GM12878 (cell line): ENCODE measurements at regions not wholly inside any gene's neighbourhood (a gene's known extent, or its start where the extent isn't known, plus 50 kb on each side); places are given as distances from the start of the nearest gene placed in this dataset.

Source experiments
- ATAC-seq: fragments of 200-7000 bp; cut with Tn5 transposase; 3 replicates; pipeline ENCODE4 v1.9.1; 2020; ENCODE audit warnings: mild to moderate bottlenecking, moderate library complexity
- BruUV-seq: library from RNA; stranded (reverse); fragments of 400-500 nt; replicated peaks from 2 replicates; lab custom pipeline; 2021; lab: Mats Ljungman, UMichigan
- CTCF ChIA-PET: fragments of 300-600 bp; sonication (Branson Sonifier 250); formaldehyde crosslinking; extraction: SDS; loops from one replicate; lab custom pipeline; 2021; ENCODE audit warnings: inconsistent platforms; lab: Yijun Ruan, JAX
- POLR2A ChIA-PET: fragments of 350-600 bp; formaldehyde crosslinking; extraction: SDS; loops from one replicate; lab custom pipeline; 2021; ENCODE audit warnings: inconsistent platforms; lab: Charles Lee
- RAD21 ChIA-PET: fragments of 300-600 bp; sonication (Branson Sonifier 250); formaldehyde crosslinking; loops from one replicate; lab custom pipeline; 2023; ENCODE audit warnings: antibody characterized with exemption; ENCODE audit not compliant: unreplicated experiment; lab: Charles Lee
- SMC1A ChIA-PET: fragments of 300-600 bp; sonication (Branson Sonifier 250); formaldehyde crosslinking; loops from one replicate; lab custom pipeline; 2023; ENCODE audit not compliant: unreplicated experiment, uncharacterized antibody; lab: Charles Lee
- DNase-seq: peaks from one replicate; pipeline ENCODE4 v3.0.0-alpha.2; 2011; ENCODE audit warnings: low read depth, low spot score
- FAIRE-seq: peaks from 3 replicates; lab custom pipeline; 2011; peaks lifted over from hg19 to GRCh38; lab: Jason Lieb, UNC
- H2AFZ ChIP-seq: 2 replicates; pipeline ENCODE4 v1.6.0; 2011; ENCODE audit warnings: low read depth, low read length, control low read depth; ENCODE audit not compliant: control insufficient read depth
- H3K27ac ChIP-seq: 2 replicates; pipeline ENCODE4 v1.5.1; 2011; ENCODE audit warnings: control low read depth; ENCODE audit not compliant: control insufficient read depth, insufficient read depth
- H3K27me3 ChIP-seq, 2 experiments: replicated peaks in 1 of 2; 2 replicates each; pipeline versions ENCODE4 v1.6.0 to v1.6.1; 2011; ENCODE audit warnings: low read length in 1 of 2; ENCODE audit not compliant: control insufficient read depth in 2 of 2, insufficient read depth in 2 of 2
- H3K36me3 ChIP-seq, 2 experiments: 2 replicates each; pipeline ENCODE4 v1.5.1; 2011; ENCODE audit warnings: low read length in 1 of 2; ENCODE audit not compliant: control insufficient read depth in 2 of 2, insufficient read depth in 2 of 2
- H3K4me1 ChIP-seq: 2 replicates; pipeline ENCODE4 v1.6.1; 2011; ENCODE audit warnings: mild to moderate bottlenecking, low read length, moderate library complexity, mixed read lengths; ENCODE audit not compliant: control insufficient read depth, insufficient read depth
- H3K4me2 ChIP-seq: 2 replicates; pipeline ENCODE4 v1.6.0; 2011; ENCODE audit warnings: control low read depth; ENCODE audit not compliant: control insufficient read depth, insufficient read depth
- H3K4me3 ChIP-seq: fragments of 200-600 bp; sonication (generic); 2 replicates; pipeline ENCODE4 v1.5.1; 2016
- H3K79me2 ChIP-seq: 2 replicates; pipeline ENCODE4 v1.6.0; 2011; ENCODE audit warnings: low read length; ENCODE audit not compliant: control insufficient read depth, insufficient read depth
- H3K9ac ChIP-seq: 2 replicates; pipeline ENCODE4 v1.8.0; 2011; ENCODE audit warnings: low read length, control low read depth, mixed read lengths; ENCODE audit not compliant: control insufficient read depth, insufficient read depth
- H3K9me3 ChIP-seq: replicated peaks from 3 replicates; pipeline ENCODE4 v1.5.1; 2011; ENCODE audit warnings: mild to moderate bottlenecking, low read length; ENCODE audit not compliant: control insufficient read depth, insufficient read depth
- H4K20me1 ChIP-seq: 2 replicates; pipeline ENCODE4 v1.6.0; 2011; ENCODE audit not compliant: control insufficient read depth, insufficient read depth
- EED ChIP-seq: sonication (generic); IDR thresholded peaks from 2 replicates; pipeline ENCODE4 v1.6.1; 2016; ENCODE audit warnings: antibody characterized with exemption, low read depth
- HDGF ChIP-seq: fragments of 450-650 bp; IDR thresholded peaks from 2 replicates; pipeline ENCODE4 v1.6.1; 2016; ENCODE audit warnings: antibody characterized with exemption
- MYB ChIP-seq: fragments of 150-350 bp; IDR thresholded peaks from 2 replicates; pipeline ENCODE4 v1.6.1; 2014; ENCODE audit warnings: mild to moderate bottlenecking, low read depth, low read length, borderline replicate concordance
- NR2C2 ChIP-seq: IDR thresholded peaks from 2 replicates; pipeline ENCODE4 v1.6.1; 2011; ENCODE audit warnings: borderline replicate concordance, low read depth; ENCODE audit not compliant: control insufficient read depth, insufficient read length
- POLR2AphosphoS2 ChIP-seq: IDR thresholded peaks from 2 replicates; pipeline ENCODE4 v1.6.1; 2011; ENCODE audit warnings: low read depth, mild to moderate bottlenecking, low read length, improper control_type of control experiment, moderate library complexity
- SIX5 ChIP-seq: IDR thresholded peaks from 2 replicates; pipeline ENCODE4 v1.6.1; 2011; ENCODE audit warnings: mild to moderate bottlenecking, low read depth, low read length, moderate library complexity; ENCODE audit not compliant: severe bottlenecking
- SMAD5 ChIP-seq: IDR thresholded peaks from 2 replicates; pipeline ENCODE4 v1.6.1; 2016; ENCODE audit warnings: antibody characterized with exemption, low read depth
- SMARCA5 ChIP-seq: fragments of 450-650 bp; IDR thresholded peaks from 2 replicates; pipeline ENCODE4 v1.6.1; 2017; ENCODE audit warnings: mild to moderate bottlenecking
- WGBS: methylation state at CpG from one replicate; pipeline ENCODE4 v1.1.6; 2016; ENCODE audit warnings: low lambda C conversion rate; ENCODE audit not compliant: insufficient replicate concordance, insufficient coverage; ENCODE audit errors: missing lambda C conversion rate; 5-methylcytosine and 5-hydroxymethylcytosine counted together
- in situ Hi-C: fragments of 300-500 bp; cut with MboI; formaldehyde crosslinking; loops from 9 replicates; pipeline ENCODE4 v1.14.3; 2018; ENCODE audit warnings: mixed read lengths
- intact Hi-C: fragments of 100-400 bp; cut with micrococcal nuclease; formaldehyde crosslinking; loops from one replicate; pipeline ENCODE4 v1.14.2; 2022; ENCODE audit not compliant: unreplicated experiment
- TF ChIP-seq, protein P1 (sequence below): IDR thresholded peaks from 2 replicates; pipeline ENCODE4 v1.6.1; 2012; ENCODE audit warnings: mild to moderate bottlenecking, low read depth, low read length
- TF ChIP-seq, protein P2 (sequence below): fragments of 450-650 bp; IDR thresholded peaks from 2 replicates; pipeline ENCODE4 v1.6.1; 2017; ENCODE audit warnings: mild to moderate bottlenecking, moderate library complexity

DNA sequence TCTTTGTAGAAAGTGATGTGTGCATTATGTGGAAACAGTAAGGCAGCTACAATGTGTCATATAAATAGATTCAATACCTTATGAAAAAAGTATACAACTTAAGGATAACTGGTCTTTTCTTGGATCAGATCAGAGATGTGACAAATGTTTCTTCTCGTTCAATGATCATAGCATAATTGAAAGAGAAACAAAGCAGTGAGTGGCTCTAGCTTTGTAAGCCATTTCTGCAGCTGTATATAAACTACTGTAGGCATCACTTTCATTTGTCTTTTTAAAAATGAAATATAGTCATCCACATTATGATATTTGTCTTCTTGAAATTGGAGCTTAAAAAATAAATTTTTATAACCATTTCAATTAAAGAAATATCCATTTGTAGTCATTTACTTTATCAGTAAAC is 63.8 kb upstream of the LMO3 start:
- no peaks in the 10 kb centered on the region for H3K79me2 ChIP-seq
- H3K4me2 ChIP-seq: no peak overlapping the region
- no peaks in the 10 kb centered on the region for H3K27me3 ChIP-seq
- POLR2A ChIA-PET: no interaction called here
- H3K9ac ChIP-seq: no peak overlapping the region
- no peak overlapping the region for H2AFZ ChIP-seq
- in situ Hi-C loops: no loop called here
- TF ChIP-seq HDGF: no peak
- no peak for TF ChIP-seq SIX5
- TF ChIP-seq, protein P1, sequence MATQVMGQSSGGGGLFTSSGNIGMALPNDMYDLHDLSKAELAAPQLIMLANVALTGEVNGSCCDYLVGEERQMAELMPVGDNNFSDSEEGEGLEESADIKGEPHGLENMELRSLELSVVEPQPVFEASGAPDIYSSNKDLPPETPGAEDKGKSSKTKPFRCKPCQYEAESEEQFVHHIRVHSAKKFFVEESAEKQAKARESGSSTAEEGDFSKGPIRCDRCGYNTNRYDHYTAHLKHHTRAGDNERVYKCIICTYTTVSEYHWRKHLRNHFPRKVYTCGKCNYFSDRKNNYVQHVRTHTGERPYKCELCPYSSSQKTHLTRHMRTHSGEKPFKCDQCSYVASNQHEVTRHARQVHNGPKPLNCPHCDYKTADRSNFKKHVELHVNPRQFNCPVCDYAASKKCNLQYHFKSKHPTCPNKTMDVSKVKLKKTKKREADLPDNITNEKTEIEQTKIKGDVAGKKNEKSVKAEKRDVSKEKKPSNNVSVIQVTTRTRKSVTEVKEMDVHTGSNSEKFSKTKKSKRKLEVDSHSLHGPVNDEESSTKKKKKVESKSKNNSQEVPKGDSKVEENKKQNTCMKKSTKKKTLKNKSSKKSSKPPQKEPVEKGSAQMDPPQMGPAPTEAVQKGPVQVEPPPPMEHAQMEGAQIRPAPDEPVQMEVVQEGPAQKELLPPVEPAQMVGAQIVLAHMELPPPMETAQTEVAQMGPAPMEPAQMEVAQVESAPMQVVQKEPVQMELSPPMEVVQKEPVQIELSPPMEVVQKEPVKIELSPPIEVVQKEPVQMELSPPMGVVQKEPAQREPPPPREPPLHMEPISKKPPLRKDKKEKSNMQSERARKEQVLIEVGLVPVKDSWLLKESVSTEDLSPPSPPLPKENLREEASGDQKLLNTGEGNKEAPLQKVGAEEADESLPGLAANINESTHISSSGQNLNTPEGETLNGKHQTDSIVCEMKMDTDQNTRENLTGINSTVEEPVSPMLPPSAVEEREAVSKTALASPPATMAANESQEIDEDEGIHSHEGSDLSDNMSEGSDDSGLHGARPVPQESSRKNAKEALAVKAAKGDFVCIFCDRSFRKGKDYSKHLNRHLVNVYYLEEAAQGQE: no peak
- TF ChIP-seq MYB: no peak
- no peak for TF ChIP-seq SMAD5
- TF ChIP-seq, protein P2, sequence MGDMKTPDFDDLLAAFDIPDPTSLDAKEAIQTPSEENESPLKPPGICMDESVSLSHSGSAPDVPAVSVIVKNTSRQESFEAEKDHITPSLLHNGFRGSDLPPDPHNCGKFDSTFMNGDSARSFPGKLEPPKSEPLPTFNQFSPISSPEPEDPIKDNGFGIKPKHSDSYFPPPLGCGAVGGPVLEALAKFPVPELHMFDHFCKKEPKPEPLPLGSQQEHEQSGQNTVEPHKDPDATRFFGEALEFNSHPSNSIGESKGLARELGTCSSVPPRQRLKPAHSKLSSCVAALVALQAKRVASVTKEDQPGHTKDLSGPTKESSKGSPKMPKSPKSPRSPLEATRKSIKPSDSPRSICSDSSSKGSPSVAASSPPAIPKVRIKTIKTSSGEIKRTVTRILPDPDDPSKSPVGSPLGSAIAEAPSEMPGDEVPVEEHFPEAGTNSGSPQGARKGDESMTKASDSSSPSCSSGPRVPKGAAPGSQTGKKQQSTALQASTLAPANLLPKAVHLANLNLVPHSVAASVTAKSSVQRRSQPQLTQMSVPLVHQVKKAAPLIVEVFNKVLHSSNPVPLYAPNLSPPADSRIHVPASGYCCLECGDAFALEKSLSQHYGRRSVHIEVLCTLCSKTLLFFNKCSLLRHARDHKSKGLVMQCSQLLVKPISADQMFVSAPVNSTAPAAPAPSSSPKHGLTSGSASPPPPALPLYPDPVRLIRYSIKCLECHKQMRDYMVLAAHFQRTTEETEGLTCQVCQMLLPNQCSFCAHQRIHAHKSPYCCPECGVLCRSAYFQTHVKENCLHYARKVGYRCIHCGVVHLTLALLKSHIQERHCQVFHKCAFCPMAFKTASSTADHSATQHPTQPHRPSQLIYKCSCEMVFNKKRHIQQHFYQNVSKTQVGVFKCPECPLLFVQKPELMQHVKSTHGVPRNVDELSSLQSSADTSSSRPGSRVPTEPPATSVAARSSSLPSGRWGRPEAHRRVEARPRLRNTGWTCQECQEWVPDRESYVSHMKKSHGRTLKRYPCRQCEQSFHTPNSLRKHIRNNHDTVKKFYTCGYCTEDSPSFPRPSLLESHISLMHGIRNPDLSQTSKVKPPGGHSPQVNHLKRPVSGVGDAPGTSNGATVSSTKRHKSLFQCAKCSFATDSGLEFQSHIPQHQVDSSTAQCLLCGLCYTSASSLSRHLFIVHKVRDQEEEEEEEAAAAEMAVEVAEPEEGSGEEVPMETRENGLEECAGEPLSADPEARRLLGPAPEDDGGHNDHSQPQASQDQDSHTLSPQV: no peak
- no peak for TF ChIP-seq POLR2AphosphoS2
- no peak for TF ChIP-seq SMARCA5
- TF ChIP-seq NR2C2: no peak
- no peak for TF ChIP-seq EED
- SMC1A ChIA-PET: interaction anchor here (1.0 to 3.3 kb wide), 16 partner anchors 9 to 287 kb away, joined by 3 to 15 read pairs (median 3); no protein-coding TSS in a partner anchor
- H4K20me1 ChIP-seq: no peaks in the 10 kb centered on the region
- no peak overlapping the region for H3K27ac ChIP-seq
- H3K36me3 ChIP-seq: no peaks in the 10 kb centered on the region
- DNase-seq: no peak
- CTCF ChIA-PET: interaction anchor here (1.4 to 1.5 kb wide), 2 partner anchors 11 to 67 kb away, joined by 3 read pairs; no protein-coding TSS in a partner anchor
- H3K4me1 ChIP-seq: no peaks in the 10 kb centered on the region
- no TSS peak for BruUV-seq
- 0% methylated on average over 1 of the region's 1 CpG for WGBS
- ATAC-seq: peak; percentile 62
- no peak for FAIRE-seq
- no peak overlapping the region for H3K4me3 ChIP-seq
- no peaks in the 10 kb centered on the region for H3K9me3 ChIP-seq
- RAD21 ChIA-PET: interaction anchor here (0.6 to 1.2 kb wide), 2 partner anchors 20 to 57 kb away, joined by 4 read pairs; no protein-coding TSS in a partner anchor
- intact Hi-C loops: loop anchor here (2.0 kb wide), 1 partner anchor 21 kb away; no protein-coding TSS in a partner anchor
